ENCODE measurements at regions not wholly inside any gene's neighbourhood (a gene's known extent, or its start where the extent isn't known, plus 50 kb on each side); places are given as distances from the start of the nearest gene placed in this dataset.

- TF ChIP-seq ZNF274 (IDR thresholded peaks at IDR 0.05; ENCODE audit: low read depth, low read length) (no peak), SUZ12 (IDR thresholded peaks at IDR 0.05; ENCODE audit: extremely low read depth, insufficient read depth, insufficient read length) (no peak)
Observed at GRCh38 chr5:144048259-144048856, 122.1 kb downstream of the YIPF5 start.
